Neuronal stem cell (in vitro differentiated cells): ENCODE measurements at regions not wholly inside any gene's neighbourhood (a gene's known extent, or its start where the extent isn't known, plus 50 kb on each side); places are given as distances from the start of the nearest gene placed in this dataset.

Source experiments
- DNase-seq: peaks from one replicate; pipeline ENCODE4 v3.0.0-alpha.2; 2013; ENCODE audit warnings: low spot score
- H2AFZ ChIP-seq: one replicate; pipeline ENCODE4 v1.6.1; 2013; ENCODE audit warnings: mild to moderate bottlenecking, low read length, inconsistent platforms
- H2AK5ac ChIP-seq: 2 replicates; pipeline ENCODE4 v1.6.1; 2013; ENCODE audit warnings: low read depth, mild to moderate bottlenecking, inconsistent platforms, low read length, moderate library complexity, mixed read lengths
- H2BK120ac ChIP-seq: 2 replicates; pipeline ENCODE4 v1.6.1; 2013; ENCODE audit warnings: low read depth, mild to moderate bottlenecking, inconsistent platforms, low read length, moderate library complexity, mixed read lengths
- H2BK12ac ChIP-seq: one replicate; pipeline ENCODE4 v1.6.1; 2013; ENCODE audit warnings: low read length, inconsistent platforms
- H2BK15ac ChIP-seq: 2 replicates; pipeline ENCODE4 v1.6.1; 2013; ENCODE audit warnings: mild to moderate bottlenecking, low read length, inconsistent platforms, mixed read lengths
- H2BK5ac ChIP-seq: one replicate; pipeline ENCODE4 v1.6.1; 2013; ENCODE audit warnings: inconsistent platforms, mild to moderate bottlenecking, low read length, moderate library complexity
- H3K14ac ChIP-seq: one replicate; pipeline ENCODE4 v1.6.1; 2013; ENCODE audit warnings: low read length, inconsistent platforms
- H3K18ac ChIP-seq: 2 replicates; pipeline ENCODE4 v1.6.1; 2013; ENCODE audit warnings: low read length, inconsistent platforms
- H3K23ac ChIP-seq: 2 replicates; pipeline ENCODE4 v1.6.1; 2013; ENCODE audit warnings: low read depth, mild to moderate bottlenecking, mixed read lengths, low read length, inconsistent platforms; ENCODE audit not compliant: poor library complexity
- H3K27ac ChIP-seq: replicated peaks from 3 replicates; pipeline ENCODE4 v1.5.1; 2013; ENCODE audit warnings: low read length, inconsistent platforms
- H3K27me3 ChIP-seq, 3 experiments: 2 replicates each; pipeline ENCODE4 v1.6.1; 2013; ENCODE audit warnings: low read length in 3 of 3, mild to moderate bottlenecking in 2 of 3, inconsistent platforms in 1 of 3, low read depth in 1 of 3, mixed read lengths in 1 of 3, moderate library complexity in 1 of 3; ENCODE audit not compliant: control insufficient read depth in 3 of 3, insufficient read depth in 3 of 3
- H3K36me3 ChIP-seq, 2 donors: replicated peaks in 1 of 2; 2 replicates each; pipeline ENCODE4 v1.6.1; 2013; ENCODE audit warnings: low read length in 2 of 2; ENCODE audit not compliant: control insufficient read depth in 2 of 2, insufficient read depth in 2 of 2
- H3K4ac ChIP-seq: 2 replicates; pipeline ENCODE4 v1.6.1; 2013; ENCODE audit warnings: inconsistent platforms, mild to moderate bottlenecking, low read length, moderate library complexity
- H3K4me1 ChIP-seq, 2 donors: 1 replicate in 1 of 2; 2 replicates in 1 of 2; pipeline ENCODE4 v1.6.1; 2013; ENCODE audit warnings: low read length in 2 of 2, low read depth in 1 of 2; ENCODE audit not compliant: control insufficient read depth in 2 of 2, insufficient read depth in 1 of 2
- H3K4me2 ChIP-seq: one replicate; pipeline ENCODE4 v1.6.1; 2013; ENCODE audit warnings: mild to moderate bottlenecking, low read length, inconsistent platforms; ENCODE audit not compliant: insufficient read depth, poor library complexity, severe bottlenecking
- H3K4me3 ChIP-seq, 2 donors: 2 replicates each; pipeline ENCODE4 v1.5.1; 2013; ENCODE audit warnings: low read length in 2 of 2, mild to moderate bottlenecking in 2 of 2, inconsistent platforms in 1 of 2, moderate library complexity in 1 of 2
- H3K79me1 ChIP-seq: one replicate; pipeline ENCODE4 v1.6.1; 2013; ENCODE audit warnings: low read depth, mild to moderate bottlenecking, inconsistent platforms, low read length, moderate library complexity
- H3K9ac ChIP-seq: one replicate; pipeline ENCODE4 v1.6.1; 2013; ENCODE audit warnings: mild to moderate bottlenecking, low read depth, low read length, inconsistent platforms; ENCODE audit not compliant: poor library complexity
- H3K9me3 ChIP-seq, 2 donors: replicated peaks in 1 of 2; 2 replicates each; pipeline versions ENCODE3 to v1.6.1; 2013; ENCODE audit warnings: low read length in 2 of 2, mild to moderate bottlenecking in 2 of 2, inconsistent platforms in 1 of 2, low read depth in 1 of 2, mixed read lengths in 1 of 2, moderate library complexity in 1 of 2; ENCODE audit not compliant: control insufficient read depth in 2 of 2, insufficient read depth in 1 of 2
- H4K8ac ChIP-seq: one replicate; pipeline ENCODE4 v1.6.1; 2013; ENCODE audit warnings: low read depth, mild to moderate bottlenecking, inconsistent platforms, low read length, moderate library complexity
- H4K91ac ChIP-seq: one replicate; pipeline ENCODE4 v1.6.1; 2013; ENCODE audit warnings: low read length, low read depth, mild to moderate bottlenecking, inconsistent platforms; ENCODE audit not compliant: poor library complexity
- WGBS, 2 donors: extraction: QIAGEN DNeasy Blood & Tissue Kit; methylation state at CpG; one replicate each; pipeline ENCODE4 v1.1.7; 2013; ENCODE audit warnings: missing lambda C conversion rate in 2 of 2, mixed read lengths in 1 of 2; ENCODE audit not compliant: insufficient read length in 2 of 2, insufficient replicate concordance in 1 of 2; ENCODE audit errors: extremely low coverage in 2 of 2; 5-methylcytosine and 5-hydroxymethylcytosine counted together

DNA sequence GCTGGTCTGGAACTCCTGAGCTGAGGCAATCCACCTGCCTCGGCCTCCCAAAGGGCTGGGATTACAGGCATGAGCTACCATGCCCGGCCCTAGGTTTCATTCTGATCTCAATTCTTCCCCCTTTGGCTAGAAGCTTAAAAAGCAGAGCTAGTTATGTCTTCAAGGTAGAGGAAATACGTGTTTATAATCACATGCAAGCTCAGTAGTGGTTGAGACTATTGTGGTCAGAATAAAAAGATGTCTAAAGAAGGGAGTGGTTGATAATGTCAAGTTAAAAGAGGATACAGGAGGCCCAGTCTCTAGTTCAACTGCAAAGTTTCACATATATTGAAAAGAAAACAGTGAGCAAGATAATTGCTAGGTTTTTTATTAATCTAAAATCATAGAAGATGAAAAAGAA, 807.8 kb upstream of the ACVR2A start:
- Histone ChIP-seq H3K79me1 (no peaks in the 10 kb centered on the region), H3K36me3 (no peaks in the 10 kb centered on the region), H4K91ac (no peak overlapping the region), H2BK12ac (no peak overlapping the region), H3K23ac (no peak overlapping the region), H2AFZ (no peak overlapping the region), H3K4me1 (no peaks in the 10 kb centered on the region), H2BK5ac (no peak overlapping the region), H2BK120ac (no peak overlapping the region), H3K4me3 (no peak overlapping the region), H3K27me3 (no peaks in the 10 kb centered on the region), H3K9ac (no peak overlapping the region), H2AK5ac (no peak overlapping the region), H4K8ac (no peak overlapping the region), H3K14ac (no peak overlapping the region), H2BK15ac (no peak overlapping the region), H3K9me3 (no peaks in the 10 kb centered on the region), H3K4ac (no peak overlapping the region), H3K18ac (no peak overlapping the region), H3K4me2 (no peak overlapping the region), H3K27ac (no peak overlapping the region)
- no CpG with 5 or more reads among the region's 3 CpGs for WGBS, 2 donors
- no peak for DNase-seq

- Histone ChIP-seq H2AK5ac (no peak overlapping the region), H2BK15ac (no peak overlapping the region), H3K4me2 (no peak overlapping the region), H3K36me3 (no peaks in the 10 kb centered on the region), H3K79me1 (no peaks in the 10 kb centered on the region), H2BK120ac (no peak overlapping the region), H3K4me1 (peaks cover 0 to 1% of the 10 kb centered on the region in 2 donors), H3K14ac (no peak overlapping the region), H2AFZ (no peak overlapping the region), H2BK5ac (no peak overlapping the region), H3K27me3 (no peaks in the 10 kb centered on the region), H3K23ac (no peak overlapping the region), H3K9ac (no peak overlapping the region), H3K27ac (no peak overlapping the region), H3K18ac (no peak overlapping the region), H2BK12ac (no peak overlapping the region), H3K9me3 (no peaks in the 10 kb centered on the region), H4K91ac (no peak overlapping the region), H3K4me3 (no peak overlapping the region), H3K4ac (no peak overlapping the region), H4K8ac (no peak overlapping the region)
- no peak for DNase-seq
- no CpG with 5 or more reads among the region's 1 CpG for WGBS, 2 donors
Observed at GRCh38 chr2:147033044-147033443, 811.8 kb upstream of the ACVR2A start.

GRCh38 chr2:147031897-147032296, 812.9 kb upstream of the ACVR2A start:
- H3K4me1 ChIP-seq = peaks cover 0 to 1% of the 10 kb centered on the region in 2 donors
- H3K23ac ChIP-seq = no peak overlapping the region
- H2BK15ac ChIP-seq = no peak overlapping the region
- no peaks in the 10 kb centered on the region for H3K79me1 ChIP-seq
- H3K9me3 ChIP-seq = no peaks in the 10 kb centered on the region
- no peak overlapping the region for H3K4ac ChIP-seq
- no peak overlapping the region for H4K91ac ChIP-seq
- no CpG with 5 or more reads among the region's 3 CpGs for WGBS, 2 donors
- no peak overlapping the region for H4K8ac ChIP-seq
- no peak overlapping the region for H3K27ac ChIP-seq
- no peak overlapping the region for H2BK5ac ChIP-seq
- no peak for DNase-seq
- no peak overlapping the region for H2BK120ac ChIP-seq
- H3K27me3 ChIP-seq = no peaks in the 10 kb centered on the region
- no peak overlapping the region for H3K14ac ChIP-seq
- no peak overlapping the region for H2AK5ac ChIP-seq
- no peak overlapping the region for H3K4me3 ChIP-seq
- no peak overlapping the region for H2AFZ ChIP-seq
- H3K4me2 ChIP-seq = no peak overlapping the region
- H3K9ac ChIP-seq = no peak overlapping the region
- H3K36me3 ChIP-seq = no peaks in the 10 kb centered on the region
- H2BK12ac ChIP-seq = no peak overlapping the region
- no peak overlapping the region for H3K18ac ChIP-seq

DNA sequence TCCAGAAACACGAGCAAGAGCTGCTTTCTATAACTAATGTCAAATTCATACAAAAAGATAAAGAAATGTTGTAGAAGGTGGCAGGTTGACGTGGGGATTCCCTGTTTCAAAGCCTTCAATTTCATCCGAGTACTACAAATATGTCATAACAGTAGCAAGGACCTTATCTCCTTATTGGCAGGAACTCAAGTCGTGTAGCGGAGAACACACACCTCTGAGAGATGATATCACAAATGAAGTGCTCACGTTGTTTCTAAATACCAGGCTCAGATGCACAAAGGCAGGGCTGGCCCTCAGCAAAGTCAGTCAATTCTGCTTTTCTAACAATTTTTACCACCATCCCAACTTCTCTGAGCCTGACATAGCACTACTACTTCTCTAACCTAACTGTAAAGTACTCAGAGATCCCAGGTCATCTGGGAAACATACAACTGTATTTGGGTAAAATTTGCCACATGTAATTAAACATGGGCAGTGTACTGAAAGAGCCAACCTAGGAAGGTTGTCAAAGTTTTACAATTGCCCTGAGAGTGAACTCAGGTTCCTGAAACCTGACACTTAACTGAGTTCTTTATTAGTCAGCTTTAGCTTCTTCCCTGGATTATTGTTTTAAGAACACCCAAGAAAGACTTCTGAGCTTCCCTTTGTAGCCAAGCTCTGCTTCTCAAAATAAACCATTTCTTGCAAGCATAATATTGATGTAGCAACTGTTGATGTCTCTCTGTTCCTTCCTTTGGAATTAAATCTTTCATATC, 813.7 kb upstream of the ACVR2A start:
- H3K79me1 ChIP-seq = no peaks in the 10 kb centered on the region
- H4K8ac ChIP-seq = no peak overlapping the region
- no CpG with 5 or more reads among the region's 6 CpGs for WGBS, 2 donors

More for the DNA sequence above, 813.7 kb upstream of the ACVR2A start:
- Histone ChIP-seq H3K4me3 (no peak overlapping the region), H2BK5ac (no peak overlapping the region), H2AK5ac (no peak overlapping the region), H3K27ac (no peak overlapping the region), H4K91ac (no peak overlapping the region), H3K4me1 (peaks cover 0 to 1% of the 10 kb centered on the region in 2 donors), H3K4ac (no peak overlapping the region), H3K36me3 (no peaks in the 10 kb centered on the region), H3K23ac (no peak overlapping the region), H2BK15ac (no peak overlapping the region), H2BK120ac (no peak overlapping the region), H3K9me3 (no peaks in the 10 kb centered on the region), H3K4me2 (no peak overlapping the region), H2BK12ac (no peak overlapping the region), H2AFZ (no peak overlapping the region), H3K18ac (no peak overlapping the region), H3K9ac (no peak overlapping the region), H3K14ac (no peak overlapping the region), H3K27me3 (no peaks in the 10 kb centered on the region)
- no peak for DNase-seq
